ENCODE measurements at regions not wholly inside any gene's neighbourhood (a gene's known extent, or its start where the extent isn't known, plus 50 kb on each side); places are given as distances from the start of the nearest gene placed in this dataset.

DNA sequence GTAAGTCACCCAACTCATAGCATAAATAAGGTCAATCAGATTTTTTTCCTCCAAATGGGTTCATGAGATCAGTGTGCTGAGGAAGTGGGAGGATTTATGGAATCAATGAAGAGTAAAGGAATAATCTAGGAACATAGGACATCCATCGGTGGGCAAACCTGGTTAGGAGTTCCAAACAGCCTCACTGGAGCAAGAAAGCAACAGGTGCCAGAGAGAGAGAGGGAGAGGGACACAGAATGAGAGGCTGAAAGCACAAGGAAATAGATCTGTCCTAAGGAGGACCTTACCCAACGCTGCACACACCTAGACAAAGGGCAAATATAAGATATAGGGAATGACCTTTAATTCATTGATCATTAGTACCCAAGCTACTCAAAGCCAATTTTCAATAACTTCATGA is 119.5 kb upstream of the ANKRD1 start:
- TF ChIP-seq, protein P1, sequence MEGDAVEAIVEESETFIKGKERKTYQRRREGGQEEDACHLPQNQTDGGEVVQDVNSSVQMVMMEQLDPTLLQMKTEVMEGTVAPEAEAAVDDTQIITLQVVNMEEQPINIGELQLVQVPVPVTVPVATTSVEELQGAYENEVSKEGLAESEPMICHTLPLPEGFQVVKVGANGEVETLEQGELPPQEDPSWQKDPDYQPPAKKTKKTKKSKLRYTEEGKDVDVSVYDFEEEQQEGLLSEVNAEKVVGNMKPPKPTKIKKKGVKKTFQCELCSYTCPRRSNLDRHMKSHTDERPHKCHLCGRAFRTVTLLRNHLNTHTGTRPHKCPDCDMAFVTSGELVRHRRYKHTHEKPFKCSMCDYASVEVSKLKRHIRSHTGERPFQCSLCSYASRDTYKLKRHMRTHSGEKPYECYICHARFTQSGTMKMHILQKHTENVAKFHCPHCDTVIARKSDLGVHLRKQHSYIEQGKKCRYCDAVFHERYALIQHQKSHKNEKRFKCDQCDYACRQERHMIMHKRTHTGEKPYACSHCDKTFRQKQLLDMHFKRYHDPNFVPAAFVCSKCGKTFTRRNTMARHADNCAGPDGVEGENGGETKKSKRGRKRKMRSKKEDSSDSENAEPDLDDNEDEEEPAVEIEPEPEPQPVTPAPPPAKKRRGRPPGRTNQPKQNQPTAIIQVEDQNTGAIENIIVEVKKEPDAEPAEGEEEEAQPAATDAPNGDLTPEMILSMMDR (conservative IDR thresholded peaks at IDR 0.05; ENCODE audit: low read depth, low read length) = no peak
- TF ChIP-seq EZH2 (IDR thresholded peaks at IDR 0.05; ENCODE audit: low read length, unreplicated experiment) (no peak), EZH2phosphoT487 (IDR thresholded peaks at IDR 0.05; ENCODE audit: borderline replicate concordance, low read length) (no peak)

Measured in PC-3 (cell line).